GM11168 (cell line): ENCODE measurements at regions not wholly inside any gene's neighbourhood (a gene's known extent, or its start where the extent isn't known, plus 50 kb on each side); places are given as distances from the start of the nearest gene placed in this dataset.
"Not testable (repeated sequence)": the region's sequence is repeated elsewhere in the genome, so short reads cannot be mapped to it uniquely, and the experiment has no call there.

Experiments
- in situ Hi-C: fragments of 300-500 bp; cut with MboI; formaldehyde crosslinking; loops from one replicate; pipeline ENCODE4 v1.12.0; 2022; ENCODE audit warnings: low sequenced_read_pairs; ENCODE audit not compliant: unreplicated experiment

GRCh38 chr21:35195232-35195631 is 146.1 kb upstream of the RUNX1 start:
- in situ Hi-C loops: no loop called here

- in situ Hi-C loops: no loop called here
Measured at GRCh38 chr21:35191754-35192153, 142.7 kb upstream of the RUNX1 start.

- in situ Hi-C loops: no loop called here
Measured at GRCh38 chr21:35191128-35191527, 142.0 kb upstream of the RUNX1 start.

DNA sequence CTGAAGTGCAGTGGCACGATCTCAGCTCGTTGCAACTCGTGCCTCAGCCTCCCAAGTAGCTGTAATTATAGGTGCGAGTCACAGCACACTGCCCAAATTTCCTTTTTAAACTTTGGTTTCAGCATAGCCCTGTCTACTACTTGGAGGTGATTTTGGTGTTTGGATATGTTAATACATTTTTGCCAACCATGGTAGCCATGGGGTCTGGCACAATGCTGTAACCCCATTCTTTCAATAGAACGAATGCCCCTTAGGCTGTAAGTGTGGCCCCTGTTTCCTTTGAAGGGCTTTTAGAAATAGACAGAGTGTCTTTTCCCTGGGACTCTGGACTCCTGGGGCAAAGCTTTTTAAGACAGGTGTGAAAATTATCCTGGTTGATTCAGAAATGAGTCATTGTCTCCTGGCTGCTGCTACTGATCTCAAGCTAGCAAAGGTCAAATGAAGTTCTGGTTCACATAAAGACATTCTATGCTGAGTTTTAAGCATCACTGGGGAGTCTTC is 141.1 kb upstream of the RUNX1 start:
- in situ Hi-C loops: no loop called here

GRCh38 chr21:35189077-35189863 is 140.2 kb upstream of the RUNX1 start:
- in situ Hi-C loops: no loop called here

DNA sequence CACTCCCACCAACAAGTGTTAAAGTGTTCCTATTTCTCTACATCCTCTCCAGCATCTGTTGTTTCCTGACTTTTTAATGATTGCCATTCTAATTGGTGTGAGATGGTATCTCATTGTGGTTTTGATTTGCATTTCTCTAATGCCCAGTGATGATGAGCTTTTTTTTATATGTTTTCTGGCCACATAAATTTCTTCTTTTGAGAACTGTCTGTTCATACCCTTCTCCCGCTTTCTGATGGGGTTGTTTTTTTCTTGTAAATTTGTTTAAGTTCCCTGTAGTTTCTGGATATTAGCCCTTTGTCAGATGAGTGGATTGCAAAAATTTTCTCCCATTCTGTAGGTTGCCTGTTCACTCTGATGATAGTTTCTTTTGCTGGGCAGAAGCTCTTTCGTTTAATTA is 134.3 kb upstream of the RUNX1 start:
- in situ Hi-C loops: not testable (repeated sequence)

DNA sequence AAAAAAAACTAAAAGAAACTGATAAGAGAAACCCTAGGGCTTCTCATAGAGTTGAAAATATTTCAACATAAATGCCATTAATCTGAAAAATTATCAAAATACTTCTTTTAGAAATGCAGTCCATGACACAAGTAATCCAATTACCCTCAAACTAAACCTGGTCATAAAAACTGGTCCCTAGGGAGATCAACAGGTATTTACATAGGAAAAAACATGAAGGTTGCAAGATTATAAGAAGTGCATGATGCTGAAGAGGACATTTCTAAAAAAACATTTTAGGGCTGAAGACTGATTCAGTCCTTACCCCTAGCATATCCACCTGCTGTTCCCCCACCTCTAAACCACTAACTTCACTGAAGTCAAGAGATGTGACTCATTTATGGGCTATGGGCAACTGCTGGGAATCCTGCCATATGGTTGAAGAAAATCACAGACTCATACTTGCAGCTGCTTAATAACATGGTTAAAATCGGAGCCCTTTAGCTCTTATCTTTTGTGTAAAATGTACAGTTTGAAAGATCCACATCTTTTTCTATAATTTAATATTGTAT is 131.0 kb upstream of the RUNX1 start:
- in situ Hi-C loops: no loop called here

- in situ Hi-C loops: no loop called here
Measured at GRCh38 chr21:35178827-35179226, 129.7 kb upstream of the RUNX1 start.

DNA sequence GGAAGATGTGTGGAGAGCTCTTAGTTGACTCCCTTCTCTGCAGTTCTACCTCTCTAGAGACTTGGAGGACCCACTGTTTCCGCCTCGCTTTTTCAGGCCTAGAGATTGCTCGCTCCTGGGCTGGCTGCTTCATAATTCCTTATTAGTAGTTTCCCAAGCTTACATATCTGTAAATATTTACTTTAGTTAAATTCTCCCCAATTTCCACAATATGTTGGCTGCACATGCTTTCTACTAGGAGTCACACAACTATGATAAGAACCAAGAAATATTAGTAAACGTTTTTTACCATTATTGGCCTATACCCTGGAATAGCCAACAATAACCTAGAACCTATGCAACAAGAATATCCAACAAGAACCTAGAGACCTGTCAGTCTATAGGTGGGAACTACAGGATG is 129.0 kb upstream of the RUNX1 start:
- in situ Hi-C loops: no loop called here

DNA sequence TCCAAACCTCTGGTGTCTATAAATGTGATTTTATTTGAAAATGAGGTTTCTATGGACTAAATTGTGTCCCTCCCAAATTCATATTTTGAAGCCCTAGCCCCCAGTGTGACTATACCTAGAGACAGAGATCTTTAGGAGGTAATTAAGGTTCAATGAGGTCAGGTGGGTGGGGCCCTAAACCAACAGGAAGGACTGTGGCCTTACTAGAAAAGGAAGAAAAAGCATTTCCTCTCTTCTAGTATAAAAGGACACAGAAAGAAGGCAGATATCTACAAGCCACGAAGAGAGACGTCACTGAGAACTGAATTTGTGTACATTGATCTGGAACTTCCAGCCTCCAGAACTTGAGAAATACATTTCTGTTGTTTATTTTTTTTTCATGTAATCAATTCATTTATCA is 123.1 kb upstream of the RUNX1 start:
- in situ Hi-C loops: no loop called here

DNA sequence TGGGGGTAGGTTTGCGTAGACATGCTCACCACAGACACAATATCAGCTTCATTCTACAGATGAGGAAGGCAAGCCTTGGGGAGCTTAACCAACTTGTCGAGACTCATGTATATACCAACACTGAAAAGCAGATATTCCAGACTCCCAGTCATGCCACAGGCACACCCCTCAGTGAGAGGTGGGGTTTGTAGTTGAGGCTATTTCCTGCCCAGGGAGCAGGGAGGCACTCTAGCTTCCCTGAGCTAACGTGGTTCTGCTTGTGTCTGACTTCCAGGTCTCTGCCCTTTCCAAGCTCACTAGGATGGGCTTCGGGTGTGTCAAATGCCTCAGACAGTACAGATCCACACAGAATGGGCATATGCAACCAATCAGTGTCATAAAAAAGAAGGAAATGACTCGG is 122.3 kb upstream of the RUNX1 start:
- in situ Hi-C loops: no loop called here

GRCh38 chr21:35170818-35171217 is 121.7 kb upstream of the RUNX1 start:
- in situ Hi-C loops: no loop called here

DNA sequence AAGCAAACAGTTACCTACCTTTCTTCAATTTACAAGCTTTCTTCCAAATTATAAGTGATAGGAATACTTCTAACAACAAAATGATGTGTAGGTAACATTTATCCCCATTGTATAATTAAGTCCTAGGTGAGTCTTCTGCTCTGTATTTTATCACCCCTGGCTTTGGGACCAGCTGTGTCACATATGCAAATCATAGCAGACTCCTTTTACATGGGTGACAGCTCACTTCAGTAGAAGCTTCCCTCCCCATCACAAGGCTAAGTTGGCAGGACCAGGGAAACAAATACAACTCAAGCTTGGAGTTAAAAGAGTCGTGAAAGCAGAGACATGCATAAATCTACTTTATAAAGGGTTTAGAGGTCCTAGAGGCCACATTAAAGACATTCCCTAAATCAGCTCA is 121.1 kb upstream of the RUNX1 start:
- in situ Hi-C loops: no loop called here

DNA sequence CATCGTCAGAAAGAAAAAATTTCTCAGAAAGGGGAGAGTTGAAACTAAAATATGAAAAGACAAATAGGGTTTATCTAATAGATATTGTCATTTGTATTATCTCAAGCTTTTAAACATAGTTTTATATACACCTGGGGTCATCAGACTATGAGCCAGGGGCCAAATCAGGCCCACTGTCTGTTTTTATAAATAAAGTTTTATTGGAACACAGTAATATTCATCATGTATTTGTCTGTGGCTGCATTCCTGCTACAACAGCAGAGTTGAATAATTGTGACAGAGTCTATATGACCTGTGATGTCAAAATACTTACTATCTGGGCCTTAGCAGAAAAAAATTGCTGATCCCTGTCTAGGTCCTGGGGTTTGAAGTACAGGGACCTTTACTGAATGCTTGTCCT is 120.5 kb upstream of the RUNX1 start:
- in situ Hi-C loops: no loop called here

DNA sequence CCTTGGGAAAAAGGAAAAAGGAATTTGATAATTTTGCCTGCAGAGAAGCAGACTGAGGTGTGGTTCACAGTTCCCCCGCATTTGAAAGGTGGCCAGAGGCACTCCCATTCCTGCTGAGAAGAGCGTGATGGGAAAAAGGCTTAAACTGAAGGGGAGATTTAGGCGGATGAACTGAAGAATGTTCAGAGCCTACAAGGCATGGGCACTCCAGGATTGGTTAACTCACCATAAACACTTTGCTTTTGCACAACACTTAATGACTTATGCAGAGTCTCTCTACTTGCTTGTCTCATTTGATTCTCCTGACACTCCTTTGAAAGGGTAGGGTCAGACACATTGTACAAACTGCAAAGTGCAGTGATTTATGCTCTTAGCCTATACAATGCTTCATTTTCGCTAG is 119.6 kb upstream of the RUNX1 start:
- in situ Hi-C loops: no loop called here

DNA sequence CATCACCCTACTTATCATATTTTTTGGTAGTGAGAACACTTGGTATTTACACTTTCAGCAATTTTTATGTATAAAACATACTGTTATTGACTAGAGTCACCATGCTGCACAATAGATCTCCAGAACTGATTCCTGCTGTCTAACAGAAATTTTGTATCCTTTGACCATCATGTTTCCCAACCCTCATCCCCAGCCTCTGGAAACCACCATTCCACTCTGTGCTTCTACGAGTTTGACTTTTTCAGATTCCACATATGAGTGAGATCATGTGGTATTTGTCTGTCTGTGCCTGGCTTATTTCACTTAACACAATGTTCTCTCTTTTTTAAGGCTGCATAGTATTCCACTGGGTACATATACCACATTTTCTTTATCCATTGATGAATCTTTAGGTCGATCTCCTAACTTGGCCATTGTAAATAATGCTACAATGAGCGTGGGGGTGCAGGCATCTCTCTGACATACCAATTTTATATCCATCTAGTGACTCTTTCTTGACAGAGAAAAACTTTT is 115.9 kb upstream of the RUNX1 start:
- in situ Hi-C loops: no loop called here

GRCh38 chr21:35164380-35164779 is 115.3 kb upstream of the RUNX1 start:
- in situ Hi-C loops: no loop called here

- in situ Hi-C loops: no loop called here
Measured at GRCh38 chr21:35163411-35163810, 114.3 kb upstream of the RUNX1 start.

DNA sequence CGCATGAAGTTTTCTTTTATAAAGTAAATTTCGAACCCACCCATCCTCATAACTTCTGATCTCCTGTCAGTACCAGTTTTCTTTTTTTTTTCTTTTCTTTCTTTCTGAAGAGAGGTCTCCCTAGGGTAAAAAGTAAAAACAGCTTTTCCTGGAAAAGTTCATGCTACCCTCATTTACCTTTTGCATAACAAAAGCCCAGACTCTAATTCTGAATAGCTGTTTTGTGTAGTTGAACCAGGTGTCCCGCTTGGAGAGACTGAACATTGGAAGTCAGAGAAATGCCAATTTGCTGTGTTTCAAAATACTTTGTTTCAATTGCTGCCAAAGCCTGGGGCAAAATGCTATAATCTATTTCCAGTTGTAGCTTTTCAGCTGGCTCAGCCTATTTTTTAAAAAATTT is 113.7 kb upstream of the RUNX1 start:
- in situ Hi-C loops: no loop called here

DNA sequence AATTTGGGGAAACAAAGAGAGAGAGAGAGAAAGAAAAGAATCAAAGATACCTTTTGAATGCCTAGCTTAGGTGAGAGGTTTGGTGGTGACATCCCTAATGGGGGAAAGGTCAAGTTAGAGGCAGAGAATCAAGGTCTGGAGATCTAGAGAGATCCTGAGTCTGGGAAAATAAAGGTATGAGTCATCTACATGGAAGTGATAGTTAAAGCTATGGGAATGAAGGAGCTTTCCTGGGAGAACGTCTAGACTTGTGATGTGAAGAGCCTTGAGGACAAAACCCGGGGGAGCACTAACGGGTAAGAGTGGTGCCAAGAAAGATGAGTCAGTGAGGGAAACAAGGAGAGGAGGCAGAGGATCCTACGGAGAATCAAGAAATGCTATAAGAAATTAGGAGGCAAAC is 110.8 kb upstream of the RUNX1 start:
- in situ Hi-C loops: no loop called here

DNA sequence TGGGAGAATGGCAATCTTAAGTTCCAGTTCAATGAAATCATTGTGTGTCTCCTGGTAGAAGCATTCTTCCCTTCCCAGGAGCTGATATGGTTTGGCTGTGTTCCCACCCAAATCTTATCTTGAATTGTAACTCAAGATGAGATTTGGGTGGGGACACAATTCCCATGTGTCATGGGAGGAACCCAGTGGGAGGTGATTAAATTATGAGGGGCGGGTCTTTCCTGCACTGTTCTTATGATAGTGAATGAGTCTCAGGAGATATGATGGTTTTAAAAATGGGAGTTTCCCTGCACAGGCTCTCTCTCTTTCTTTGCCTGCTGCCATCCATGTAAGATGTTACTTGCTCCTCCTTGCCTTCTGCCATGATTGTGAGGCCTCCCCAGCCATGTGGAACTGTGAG is 108.3 kb upstream of the RUNX1 start:
- in situ Hi-C loops: not testable (repeated sequence)
